SJCRH30 (cell line): ENCODE measurements at regions not wholly inside any gene's neighbourhood (a gene's known extent, or its start where the extent isn't known, plus 50 kb on each side); places are given as distances from the start of the nearest gene placed in this dataset.
"Not testable (repeated sequence)": the region's sequence is repeated elsewhere in the genome, so short reads cannot be mapped to it uniquely, and the experiment has no call there.

Source experiments
- DNase-seq, 2 experiments: peaks; one replicate each; pipeline ENCODE4 v3.0.0-alpha.2; 2015 to 2020
- H3K27ac ChIP-seq: fragments of 250-450 bp; sonication (Bioruptor Pico); 2 replicates; pipeline ENCODE4 v1.5.1; 2020; ENCODE audit warnings: mild to moderate bottlenecking, moderate library complexity
- H3K27me3 ChIP-seq: fragments of 250-450 bp; sonication (Bioruptor Pico); 2 replicates; pipeline ENCODE4 v1.5.1; 2020; ENCODE audit warnings: mild to moderate bottlenecking, moderate library complexity
- H3K36me3 ChIP-seq: fragments of 250-450 bp; sonication (Bioruptor Pico); 2 replicates; pipeline ENCODE4 v1.5.1; 2020; ENCODE audit warnings: mild to moderate bottlenecking, moderate library complexity
- H3K4me1 ChIP-seq: fragments of 250-450 bp; sonication (Bioruptor Pico); 2 replicates; pipeline ENCODE4 v1.5.1; 2020; ENCODE audit warnings: mild to moderate bottlenecking, moderate library complexity
- H3K4me3 ChIP-seq: fragments of 250-450 bp; sonication (Bioruptor Pico); 2 replicates; pipeline ENCODE4 v1.5.1; 2020; ENCODE audit warnings: mild to moderate bottlenecking, moderate library complexity
- H3K9me3 ChIP-seq: fragments of 250-450 bp; sonication (Bioruptor Pico); replicated peaks from 2 replicates; pipeline ENCODE4 v1.5.1; 2020; ENCODE audit warnings: mild to moderate bottlenecking, moderate library complexity

DNA sequence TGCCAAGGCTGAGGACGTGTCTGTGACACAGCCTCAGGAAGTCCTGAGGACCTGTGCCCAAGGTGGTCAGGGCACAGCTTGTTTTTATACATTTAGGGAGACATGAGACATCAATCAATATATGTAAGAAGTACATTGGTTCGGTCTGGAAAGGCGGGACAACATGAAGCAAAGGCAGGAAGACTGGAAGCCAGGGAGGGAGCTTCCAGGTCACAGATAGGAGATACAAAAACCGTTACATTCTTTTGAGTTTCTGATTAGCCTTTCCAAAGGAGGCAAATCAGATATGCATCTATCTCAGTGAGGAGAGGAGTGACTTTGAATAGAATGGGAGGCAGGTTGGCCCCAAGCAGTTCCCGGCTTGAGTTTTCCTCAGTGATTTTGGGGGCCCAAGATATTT, 127.1 kb upstream of the SGCG start:
- DNase-seq, H3K4me3 ChIP-seq: not testable (repeated sequence)

GRCh38 chr13:23059173-23059572, 121.6 kb upstream of the SGCG start:
- H3K27ac ChIP-seq = no peak overlapping the region
- no peak overlapping the region for H3K4me3 ChIP-seq
- H3K4me1 ChIP-seq = no peaks in the 10 kb centered on the region
- H3K9me3 ChIP-seq = no peaks in the 10 kb centered on the region
- no peaks in the 10 kb centered on the region for H3K36me3 ChIP-seq
- DNase-seq = no peak
- H3K27me3 ChIP-seq = no peaks in the 10 kb centered on the region

More for the DNA sequence above, 127.1 kb upstream of the SGCG start:
- H3K36me3 ChIP-seq, H3K9me3 ChIP-seq, H3K4me1 ChIP-seq, H3K27me3 ChIP-seq, H3K27ac ChIP-seq: not testable (repeated sequence)

DNA sequence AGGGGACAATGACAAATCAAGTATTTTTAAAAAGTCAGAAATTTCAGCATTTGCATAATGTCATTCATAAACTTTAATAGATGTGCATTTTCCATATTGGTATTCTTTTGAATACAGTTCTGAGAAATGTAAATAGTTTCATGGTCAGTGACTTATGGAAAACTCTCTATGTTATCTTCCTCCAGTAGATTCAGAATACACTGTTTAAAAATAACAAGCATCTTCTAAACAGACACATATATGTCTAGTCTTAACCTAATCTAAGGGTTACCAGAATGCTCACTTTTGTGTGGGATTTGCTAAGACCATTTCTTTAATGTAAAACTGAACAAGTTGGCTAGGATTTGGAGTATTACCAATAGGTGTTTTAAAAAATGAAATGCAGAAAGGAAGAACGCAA, 119.8 kb upstream of the SGCG start:
- H3K4me1 ChIP-seq = no peaks in the 10 kb centered on the region
- no peaks in the 10 kb centered on the region for H3K27me3 ChIP-seq
- no peaks in the 10 kb centered on the region for H3K9me3 ChIP-seq
- no peak overlapping the region for H3K4me3 ChIP-seq
- H3K36me3 ChIP-seq = no peaks in the 10 kb centered on the region
- H3K27ac ChIP-seq = no peak overlapping the region
- no peak for DNase-seq

DNA sequence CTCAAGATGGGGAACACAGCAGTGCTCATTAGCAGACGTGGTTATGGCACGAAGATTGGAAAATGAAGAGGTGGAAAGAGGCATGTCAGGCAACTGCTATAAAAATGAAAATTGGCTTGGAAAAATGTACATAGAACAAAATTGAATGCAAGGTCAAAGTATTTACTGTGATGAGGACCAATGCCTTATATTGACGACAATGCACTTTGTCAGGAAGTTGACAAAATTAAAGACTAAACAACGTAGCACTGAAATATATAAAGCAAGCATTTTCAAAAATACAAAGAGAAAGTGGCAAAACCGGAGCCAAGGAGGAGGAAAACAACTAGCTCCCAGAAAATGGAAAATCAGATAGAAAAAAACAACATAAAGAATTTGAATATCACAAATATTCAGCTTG, 113.7 kb upstream of the SGCG start:
- H3K27ac ChIP-seq = no peak overlapping the region
- no peaks in the 10 kb centered on the region for H3K4me1 ChIP-seq
- no peak for DNase-seq
- no peaks in the 10 kb centered on the region for H3K9me3 ChIP-seq
- no peaks in the 10 kb centered on the region for H3K36me3 ChIP-seq
- H3K4me3 ChIP-seq = no peak overlapping the region
- H3K27me3 ChIP-seq = no peaks in the 10 kb centered on the region

GRCh38 chr13:23069566-23069965, 111.2 kb upstream of the SGCG start:
- H3K27ac ChIP-seq = no peak overlapping the region
- H3K4me3 ChIP-seq = no peak overlapping the region
- DNase-seq = no peak
- H3K9me3 ChIP-seq = no peaks in the 10 kb centered on the region
- H3K36me3 ChIP-seq = no peaks in the 10 kb centered on the region
- H3K27me3 ChIP-seq = no peaks in the 10 kb centered on the region
- no peaks in the 10 kb centered on the region for H3K4me1 ChIP-seq

DNA sequence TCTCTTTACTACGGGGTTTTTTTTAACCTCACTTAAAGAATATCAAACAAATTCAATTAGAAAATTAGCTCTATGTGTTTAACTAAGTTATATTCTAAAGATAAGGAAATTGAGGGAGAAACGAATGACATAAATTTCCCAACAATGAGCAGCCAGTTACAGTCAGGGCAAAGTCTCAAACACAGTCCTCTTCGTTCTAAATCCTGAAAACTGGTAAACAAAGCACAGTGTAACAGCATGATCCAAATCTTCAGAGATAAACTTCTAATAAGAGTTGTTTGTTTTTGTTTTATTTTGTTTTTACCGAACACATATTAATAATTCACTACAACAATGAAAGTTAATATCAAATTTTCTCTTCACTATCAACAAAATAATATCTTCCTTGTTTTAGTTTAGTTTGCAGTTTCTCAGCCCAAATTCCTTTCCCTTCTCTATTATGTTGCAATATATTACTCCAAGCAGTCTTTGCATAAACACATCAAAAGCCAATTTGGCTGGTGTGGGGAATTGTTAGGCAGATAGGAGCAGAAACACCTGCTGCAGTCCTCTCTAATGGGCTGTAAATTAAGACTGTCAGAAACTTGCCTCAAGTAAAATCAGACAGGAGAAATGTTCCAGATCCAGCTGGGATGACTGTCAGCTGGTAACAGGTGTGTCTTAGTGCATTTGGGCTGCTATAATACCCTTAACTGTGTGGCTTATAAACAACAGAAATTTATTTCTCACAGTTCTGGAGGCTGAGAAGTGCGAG, 106.5 kb upstream of the SGCG start:
- DNase-seq = peak in 1 of 2 experiments; percentile 7

DNA sequence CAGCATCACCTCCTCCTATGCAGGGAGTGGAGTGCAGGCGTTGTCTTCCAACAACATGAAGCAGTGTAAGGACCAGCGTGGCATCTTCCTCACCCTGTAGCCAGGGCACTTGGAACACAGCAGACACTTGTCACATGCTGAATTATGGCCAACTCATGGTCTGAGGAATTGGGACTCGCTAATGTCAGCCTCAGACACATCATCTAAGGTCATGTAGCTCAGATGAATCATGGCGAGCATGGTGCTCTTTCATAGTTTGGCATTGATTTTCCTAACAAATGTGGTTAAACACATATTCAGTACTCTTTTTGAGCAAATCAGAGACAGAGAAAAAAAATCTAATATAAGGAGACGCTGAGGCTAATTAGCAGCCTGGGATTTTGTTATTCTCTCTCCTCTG, 99.6 kb upstream of the SGCG start:
- no peak overlapping the region for H3K4me3 ChIP-seq

More for the DNA sequence above, 106.5 kb upstream of the SGCG start:
- Histone ChIP-seq H3K4me1 (no peaks in the 10 kb centered on the region), H3K4me3 (no peak overlapping the region), H3K9me3 (no peaks in the 10 kb centered on the region), H3K36me3 (no peaks in the 10 kb centered on the region), H3K27me3 (no peaks in the 10 kb centered on the region), H3K27ac (no peak overlapping the region)

GRCh38 chr13:23081901-23082300, 98.9 kb upstream of the SGCG start:
- Histone ChIP-seq H3K36me3 (no peaks in the 10 kb centered on the region), H3K27ac (no peak overlapping the region), H3K4me3 (no peak overlapping the region), H3K27me3 (peaks cover 5% of the 10 kb centered on the region; the same call in 1 of the 2 replicates), H3K9me3 (0 out of 2 replicates have a peak, but pooled peaks cover 3% of the 10 kb centered on the region), H3K4me1 (no peaks in the 10 kb centered on the region)
- no peak for DNase-seq

More for the DNA sequence above, 99.6 kb upstream of the SGCG start:
- no peaks in the 10 kb centered on the region for H3K4me1 ChIP-seq
- no peak for DNase-seq
- no peaks in the 10 kb centered on the region for H3K36me3 ChIP-seq
- H3K9me3 ChIP-seq = no peaks in the 10 kb centered on the region
- H3K27ac ChIP-seq = no peak overlapping the region
- peaks cover 5% of the 10 kb centered on the region; the same call in 1 of the 2 replicates for H3K27me3 ChIP-seq

DNA sequence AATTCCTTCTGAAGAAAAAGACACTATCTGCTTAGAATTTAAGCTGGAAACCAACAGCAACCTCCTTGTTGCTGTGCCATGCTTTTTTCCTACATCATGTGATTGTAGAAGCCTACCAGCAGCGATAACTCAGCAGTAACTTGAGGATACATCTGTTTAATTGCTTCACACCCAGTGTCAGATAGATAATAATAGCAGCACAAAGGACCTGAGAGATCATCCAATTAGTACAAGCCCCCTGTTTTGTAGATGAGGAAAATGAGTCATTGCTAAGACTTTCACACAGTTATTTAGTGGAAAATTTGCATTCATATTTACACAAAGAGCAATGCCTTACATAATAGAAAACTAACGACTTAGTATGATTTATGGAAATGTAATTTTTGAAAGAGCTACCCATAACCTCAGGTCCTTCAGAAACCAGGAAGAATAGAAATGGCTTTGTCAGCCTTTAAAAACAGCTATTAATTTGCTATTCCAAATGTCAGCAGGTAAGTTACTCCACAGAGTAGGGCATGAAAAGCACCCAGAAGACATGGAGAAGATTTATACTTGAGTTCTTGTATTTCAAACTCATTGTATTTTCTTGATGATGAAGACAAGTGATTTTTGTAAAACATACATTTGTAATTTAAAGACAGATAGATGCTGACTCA, 93.7 kb upstream of the SGCG start:
- Histone ChIP-seq H3K36me3 (no peaks in the 10 kb centered on the region), H3K27ac (no peak overlapping the region), H3K9me3 (0 out of 2 replicates have a peak, but pooled peaks cover 3% of the 10 kb centered on the region), H3K27me3 (peaks cover 5% of the 10 kb centered on the region; the same call in 1 of the 2 replicates), H3K4me3 (no peak overlapping the region), H3K4me1 (0 out of 2 replicates have a peak, but pooled peaks cover 2% of the 10 kb centered on the region)
- no peak for DNase-seq

GRCh38 chr13:23087880-23088279, 92.9 kb upstream of the SGCG start:
- 0 out of 2 replicates have a peak, but pooled peaks cover 2% of the 10 kb centered on the region for H3K4me1 ChIP-seq
- peak; percentile 22 to 60 for DNase-seq
- H3K27ac ChIP-seq = no peak overlapping the region
- H3K36me3 ChIP-seq = no peaks in the 10 kb centered on the region
- H3K9me3 ChIP-seq = 0 out of 2 replicates have a peak, but pooled peaks cover 3% of the 10 kb centered on the region
- H3K4me3 ChIP-seq = no peak overlapping the region
- H3K27me3 ChIP-seq = peaks cover 5% of the 10 kb centered on the region; the same call in 1 of the 2 replicates

DNA sequence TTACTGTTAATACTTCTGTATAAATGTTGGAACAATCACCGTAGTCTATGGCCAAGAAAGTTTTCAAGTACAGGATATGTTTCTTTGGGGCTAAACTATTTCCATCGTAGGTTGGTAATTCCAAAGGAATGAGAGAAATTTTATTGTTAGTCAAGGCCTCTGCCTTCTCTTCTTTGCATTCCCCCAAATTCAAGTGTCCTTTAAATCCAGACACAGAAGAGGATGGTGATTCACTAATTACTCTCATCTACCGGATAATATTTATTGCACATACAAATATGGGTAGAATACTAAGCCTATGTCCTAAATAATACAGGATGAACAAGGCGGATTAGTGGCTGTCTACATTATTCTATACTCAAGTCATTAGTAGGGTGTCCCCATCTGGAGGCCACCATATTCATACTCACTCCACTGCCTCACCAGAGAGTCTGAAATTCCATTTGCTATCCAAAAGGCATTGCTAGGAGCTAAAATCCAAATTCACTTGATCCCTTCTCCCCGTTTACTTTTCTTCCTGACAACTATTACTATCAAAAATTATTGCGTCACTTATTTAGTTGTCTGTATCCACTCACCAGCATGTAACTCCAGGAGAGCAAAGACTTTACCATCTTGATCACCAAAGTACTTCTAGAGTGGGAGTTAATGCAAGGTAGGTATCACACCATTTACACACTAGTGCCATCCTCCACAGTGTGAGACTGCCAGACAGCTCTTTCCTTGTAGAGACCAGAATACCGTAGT, 82.4 kb upstream of the SGCG start:
- Histone ChIP-seq H3K4me1 (no peaks in the 10 kb centered on the region), H3K27me3 (no peaks in the 10 kb centered on the region), H3K27ac (no peak overlapping the region), H3K4me3 (no peak overlapping the region), H3K9me3 (no peaks in the 10 kb centered on the region), H3K36me3 (no peaks in the 10 kb centered on the region)
- no peak for DNase-seq

DNA sequence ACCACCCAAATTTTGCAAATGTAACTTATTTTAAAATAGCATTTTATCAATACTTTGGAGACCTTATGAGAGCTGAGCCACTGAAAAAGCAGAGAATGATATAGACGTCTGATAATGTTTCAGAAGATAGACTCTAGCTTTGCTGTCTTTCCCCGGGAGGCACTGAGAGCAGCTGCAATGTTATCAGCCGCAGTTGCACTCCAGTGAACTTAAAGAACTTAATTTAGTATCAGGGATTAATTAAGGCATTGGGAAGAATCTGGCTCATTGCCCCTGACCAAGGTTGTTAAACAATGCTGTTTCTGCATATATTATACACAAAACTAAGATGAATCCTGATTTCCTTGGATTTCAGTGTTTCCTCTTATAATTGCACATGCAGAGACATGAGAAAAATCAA, 75.7 kb upstream of the SGCG start:
- peak in 1 of 2 experiments; percentile 13 for DNase-seq
- Histone ChIP-seq H3K36me3 (no peaks in the 10 kb centered on the region), H3K27ac (no peak overlapping the region), H3K9me3 (no peaks in the 10 kb centered on the region), H3K27me3 (no peaks in the 10 kb centered on the region), H3K4me1 (no peaks in the 10 kb centered on the region), H3K4me3 (no peak overlapping the region)

DNA sequence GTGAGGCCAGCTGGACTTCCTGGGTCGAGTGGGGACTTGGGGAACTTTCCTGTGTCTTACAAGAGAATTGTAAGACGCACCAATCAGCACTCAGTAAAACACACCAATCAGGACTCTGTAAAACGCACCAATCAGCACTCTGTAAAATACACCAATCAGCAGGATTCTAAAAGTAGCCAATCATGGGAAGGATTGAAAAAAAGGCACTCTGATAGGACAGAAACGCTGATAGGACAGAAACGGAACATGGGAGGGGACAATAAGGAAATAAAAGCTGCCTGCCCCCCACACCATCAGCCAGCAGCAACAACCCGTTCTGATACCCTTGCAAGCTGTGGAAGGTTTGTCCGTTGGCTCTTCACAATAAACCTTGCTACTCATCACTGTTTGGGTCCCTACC, 73.1 kb upstream of the SGCG start:
- H3K9me3 ChIP-seq = no peaks in the 10 kb centered on the region
- H3K36me3 ChIP-seq = no peaks in the 10 kb centered on the region
- no peak overlapping the region for H3K4me3 ChIP-seq
- H3K4me1 ChIP-seq = no peaks in the 10 kb centered on the region
- no peak for DNase-seq
- no peak overlapping the region for H3K27ac ChIP-seq
- no peaks in the 10 kb centered on the region for H3K27me3 ChIP-seq

- Histone ChIP-seq H3K4me3 (no peak overlapping the region), H3K27ac (no peak overlapping the region), H3K9me3 (no peaks in the 10 kb centered on the region), H3K4me1 (no peaks in the 10 kb centered on the region), H3K27me3 (no peaks in the 10 kb centered on the region), H3K36me3 (no peaks in the 10 kb centered on the region)
- DNase-seq = no peak
These were observed 61.6 kb upstream of the SGCG start for GRCh38 chr13:23119131-23119530.

- H3K36me3 ChIP-seq, H3K27ac ChIP-seq, H3K9me3 ChIP-seq, DNase-seq, H3K27me3 ChIP-seq, H3K4me3 ChIP-seq, H3K4me1 ChIP-seq: not testable (repeated sequence)
These were observed 53.2 kb upstream of the SGCG start for GRCh38 chr13:23127540-23127939.
